Endometrial microvascular endothelial cells (primary cell): ENCODE measurements at regions not wholly inside any gene's neighbourhood (a gene's known extent, or its start where the extent isn't known, plus 50 kb on each side); places are given as distances from the start of the nearest gene placed in this dataset.
"Not testable (repeated sequence)": the region's sequence is repeated elsewhere in the genome, so short reads cannot be mapped to it uniquely, and the experiment has no call there.

Experiments
- in situ Hi-C: cut with HindIII; loops from 2 replicates; pipeline ENCODE4 v1.10.0; 2017; ENCODE audit warnings: low sequenced_read_pairs, low pct_unique_long_range_greater_than_20kb; ENCODE audit errors: inconsistent ontology term

DNA sequence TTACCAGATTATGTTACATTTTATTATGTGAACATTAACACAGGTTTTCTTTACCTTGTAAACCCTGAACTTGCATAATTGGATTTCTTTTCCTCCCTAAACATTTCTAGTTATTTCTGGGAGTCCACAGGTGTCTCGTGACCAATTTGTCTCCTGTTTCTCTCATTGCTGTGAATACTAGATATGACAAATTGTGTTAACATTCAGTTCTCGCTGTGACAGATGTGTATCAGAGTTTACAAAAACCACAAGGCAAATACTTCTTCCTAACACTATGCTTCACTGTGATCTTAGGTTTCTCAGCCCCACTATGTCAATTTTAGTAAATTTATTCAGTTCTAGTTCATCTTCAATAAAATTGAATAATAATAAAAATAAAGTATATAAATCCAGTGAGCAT lies 1554.9 kb downstream of the EFNB2 start:
- in situ Hi-C loops = no loop called here

DNA sequence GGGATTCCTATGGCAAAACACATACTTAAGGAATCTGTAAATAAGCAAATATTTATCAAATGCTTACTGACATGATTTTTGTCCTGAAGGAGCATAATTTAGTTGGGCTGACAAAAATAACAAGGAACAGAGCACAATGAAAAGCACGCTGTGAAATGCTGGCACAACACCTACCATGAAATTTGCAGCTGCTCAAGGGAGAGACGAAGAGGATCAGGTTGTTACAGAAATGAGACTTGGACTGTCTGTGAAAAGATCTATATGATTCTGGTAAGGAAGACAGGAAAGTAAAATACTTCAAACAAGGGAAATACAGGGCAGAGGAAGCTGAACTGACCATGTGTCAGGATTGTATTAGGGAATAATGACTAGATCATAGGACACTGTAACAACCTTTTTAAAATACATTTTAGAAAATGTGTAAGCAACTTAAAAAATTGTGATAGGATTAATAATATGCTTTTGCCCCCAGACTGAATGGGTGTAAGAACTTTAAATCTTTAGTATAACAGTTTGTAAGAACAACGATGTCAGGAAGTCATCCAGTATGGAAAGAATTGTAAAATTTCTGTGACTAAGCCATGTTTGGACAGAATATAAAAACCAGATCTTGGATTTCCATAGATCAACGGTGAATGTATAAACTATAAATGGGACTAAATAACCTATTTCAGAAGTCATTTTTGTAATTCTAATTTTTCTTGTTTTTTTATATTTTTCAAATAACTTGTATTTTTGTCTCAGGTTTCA lies 1556.0 kb downstream of the EFNB2 start:
- in situ Hi-C loops = no loop called here

DNA sequence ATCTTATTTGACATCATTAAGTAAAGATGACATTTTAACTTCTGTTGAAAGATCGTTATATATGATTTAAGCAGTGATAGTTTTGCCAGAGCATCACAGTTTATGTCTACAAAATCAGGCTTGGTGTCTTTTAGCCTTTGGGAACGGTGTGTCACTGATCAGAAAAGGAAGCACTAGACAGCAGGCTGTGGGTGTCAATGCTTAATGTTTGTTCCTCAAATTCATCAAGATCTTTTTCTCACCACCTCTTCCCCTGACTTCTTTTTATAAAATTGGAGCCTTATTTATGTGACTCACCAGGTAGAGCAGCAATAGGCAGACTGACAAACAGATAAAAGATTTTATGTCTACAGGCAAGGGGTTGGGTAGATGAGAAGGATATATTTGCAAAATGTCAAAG lies 1558.5 kb downstream of the EFNB2 start:
- in situ Hi-C loops = no loop called here

DNA sequence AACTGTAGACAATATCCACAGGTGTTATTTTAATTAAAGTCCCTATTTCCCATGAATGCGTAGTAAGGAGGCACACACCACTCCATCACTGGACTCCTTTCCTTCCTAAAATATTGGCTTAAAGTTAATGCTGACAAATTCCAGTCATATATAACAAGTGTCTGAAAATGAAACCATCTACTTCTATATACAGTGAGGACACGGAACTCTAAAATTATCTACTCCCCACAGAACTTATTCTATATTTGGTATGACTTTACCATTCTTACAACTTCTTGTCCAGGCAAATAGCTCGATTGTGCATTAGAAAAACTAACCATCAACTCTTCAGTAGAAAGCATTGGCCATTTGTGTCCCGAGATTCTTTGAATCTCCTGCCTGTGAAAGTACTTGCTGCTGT lies 1560.2 kb downstream of the EFNB2 start:
- in situ Hi-C loops = no loop called here

DNA sequence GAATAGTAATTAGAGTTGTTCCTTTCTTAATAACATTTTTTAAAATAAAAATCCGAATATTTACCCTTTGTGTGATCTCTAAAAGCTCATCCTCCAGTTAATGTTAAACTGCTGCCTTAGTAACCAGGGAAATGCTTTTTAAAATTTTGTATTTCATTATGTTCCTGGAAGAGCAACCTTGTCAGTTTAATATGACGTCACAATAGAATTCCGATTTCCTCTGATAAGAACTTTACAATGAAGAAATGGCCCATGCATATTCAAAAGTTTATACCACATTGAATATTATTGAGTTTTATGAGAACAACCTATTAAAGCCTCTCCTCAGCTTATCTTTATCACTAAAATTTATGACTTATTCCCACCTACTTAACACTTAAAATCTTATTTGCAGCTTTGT lies 1566.6 kb downstream of the EFNB2 start:
- in situ Hi-C loops = no loop called here

DNA sequence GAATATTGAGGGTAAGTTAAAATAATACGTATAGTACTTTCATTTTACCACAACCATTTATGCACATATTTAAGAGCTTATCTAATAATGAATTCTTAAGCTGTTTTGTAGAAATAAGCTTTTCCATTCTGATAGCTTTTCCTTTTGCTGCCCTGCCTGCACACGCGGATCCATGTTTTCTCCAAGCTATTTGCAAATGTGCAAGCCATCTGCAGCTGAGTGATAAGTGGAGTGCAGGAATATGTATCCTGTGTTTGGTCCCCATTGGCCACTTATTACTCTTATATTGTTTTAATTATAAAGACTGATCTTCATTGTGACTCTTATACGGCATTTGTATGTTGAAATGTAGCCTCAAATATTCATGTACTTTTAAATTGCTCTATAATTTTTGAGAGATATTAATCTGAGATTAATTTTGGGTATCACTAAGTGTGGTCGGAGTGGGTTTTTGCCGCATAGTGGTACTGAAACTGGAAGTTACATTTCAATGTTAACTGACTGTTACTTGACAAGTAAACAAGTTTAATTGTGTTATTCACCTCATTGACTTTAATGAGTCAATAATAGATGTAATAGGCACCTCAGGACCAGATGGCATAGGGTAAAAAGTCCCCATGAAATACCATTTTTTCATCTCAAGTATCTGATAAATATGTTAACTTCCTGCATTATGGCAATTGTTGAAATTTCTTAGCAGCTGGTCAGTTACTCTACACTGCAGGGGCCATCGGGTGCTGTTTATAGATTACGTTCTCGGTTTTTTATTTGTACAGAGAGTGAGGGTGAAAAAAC lies 1567.4 kb downstream of the EFNB2 start:
- in situ Hi-C loops = no loop called here

DNA sequence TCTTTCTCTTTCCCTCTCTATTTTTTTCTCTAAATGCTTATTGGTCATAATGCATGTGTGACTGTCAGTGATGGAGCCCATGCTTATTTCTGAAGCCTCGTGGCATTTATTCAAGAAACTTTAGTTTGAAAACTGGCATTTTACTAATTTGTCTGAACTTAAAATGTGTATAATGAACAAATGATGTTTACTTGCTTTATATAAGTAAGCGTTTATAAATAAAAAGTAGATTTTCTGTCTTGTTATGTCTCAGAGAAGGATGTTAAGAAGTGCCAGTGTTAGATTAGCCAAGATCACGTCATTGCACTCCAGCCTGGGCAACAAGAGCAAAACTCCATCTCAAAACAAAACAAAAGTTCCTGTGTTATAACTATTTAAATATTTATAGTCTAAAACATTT lies 1568.1 kb downstream of the EFNB2 start:
- in situ Hi-C loops = no loop called here

DNA sequence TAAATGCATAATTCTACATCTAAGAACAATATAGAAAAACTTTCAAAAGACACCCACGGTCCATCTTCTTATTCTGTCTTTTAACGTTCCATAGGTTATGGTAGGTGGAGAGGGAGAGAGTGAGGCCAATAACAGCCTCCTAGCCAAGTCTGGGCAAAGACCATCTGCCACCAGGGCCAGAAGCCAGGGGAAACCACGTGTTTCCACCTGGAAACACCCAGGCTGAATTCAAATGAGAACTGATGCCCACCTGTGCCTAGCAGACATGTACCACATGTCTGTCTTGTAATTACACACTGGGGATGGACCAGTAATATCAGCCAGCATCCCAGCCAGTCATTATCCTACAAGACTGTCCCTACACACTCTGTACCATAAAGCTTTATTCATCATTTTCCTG lies 1573.1 kb downstream of the EFNB2 start:
- in situ Hi-C loops = no loop called here

DNA sequence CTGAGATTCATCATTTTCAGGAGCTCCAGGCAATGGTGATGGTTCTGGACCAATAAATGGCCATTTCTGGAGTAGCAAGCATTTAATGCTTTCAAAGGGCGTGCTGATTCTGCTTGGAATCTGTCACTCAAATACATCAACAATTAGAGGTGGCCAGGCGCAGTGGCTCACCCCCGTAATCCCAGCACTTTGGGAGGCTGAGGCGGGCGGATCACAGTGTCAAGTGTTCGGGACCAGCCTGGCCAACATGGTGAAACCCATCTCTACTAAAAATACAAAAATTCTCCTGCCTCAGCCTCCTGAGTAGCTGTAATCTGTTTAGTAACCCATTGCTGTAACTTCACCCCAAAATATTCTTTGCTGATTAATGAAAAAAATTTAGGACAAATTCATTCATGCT lies 1574.2 kb downstream of the EFNB2 start:
- in situ Hi-C loops = no loop called here

DNA sequence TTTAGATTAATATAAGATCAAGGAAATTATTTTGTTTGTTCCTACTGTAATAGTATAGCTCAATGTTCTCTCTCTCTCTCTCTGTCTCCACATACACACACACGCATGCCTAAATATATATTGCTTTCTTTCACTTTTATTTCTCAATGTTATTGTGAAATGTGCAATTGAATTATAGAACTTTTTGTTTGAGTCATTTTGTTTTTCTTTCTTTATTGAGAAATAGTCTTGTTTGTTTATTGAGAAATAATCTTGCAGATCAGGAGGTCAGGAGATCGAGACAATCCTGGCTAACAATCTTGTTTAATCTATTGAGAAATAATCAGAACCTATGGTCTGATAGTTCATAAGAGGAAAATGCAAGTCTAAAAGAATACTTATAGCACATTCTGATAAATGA lies 1581.3 kb downstream of the EFNB2 start:
- in situ Hi-C loops = no loop called here

DNA sequence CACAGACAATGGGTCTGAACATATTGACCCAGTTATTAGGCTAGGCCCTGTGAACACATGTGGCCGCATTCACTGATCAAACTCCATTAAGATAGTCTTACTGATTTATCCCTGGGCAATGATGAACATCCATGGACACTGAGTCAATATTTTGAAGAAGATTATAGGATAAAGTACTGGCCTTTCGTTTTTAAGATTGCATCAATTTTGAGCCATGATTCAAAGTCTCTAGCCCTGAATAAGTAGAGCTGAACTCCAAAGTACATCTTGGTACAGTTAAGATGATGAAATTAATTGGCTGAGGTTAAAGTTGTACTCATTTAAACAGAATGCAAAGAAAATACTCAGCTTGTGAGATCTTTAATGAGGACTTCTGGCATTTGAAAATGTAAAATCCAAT lies 1581.9 kb downstream of the EFNB2 start:
- in situ Hi-C loops = no loop called here

DNA sequence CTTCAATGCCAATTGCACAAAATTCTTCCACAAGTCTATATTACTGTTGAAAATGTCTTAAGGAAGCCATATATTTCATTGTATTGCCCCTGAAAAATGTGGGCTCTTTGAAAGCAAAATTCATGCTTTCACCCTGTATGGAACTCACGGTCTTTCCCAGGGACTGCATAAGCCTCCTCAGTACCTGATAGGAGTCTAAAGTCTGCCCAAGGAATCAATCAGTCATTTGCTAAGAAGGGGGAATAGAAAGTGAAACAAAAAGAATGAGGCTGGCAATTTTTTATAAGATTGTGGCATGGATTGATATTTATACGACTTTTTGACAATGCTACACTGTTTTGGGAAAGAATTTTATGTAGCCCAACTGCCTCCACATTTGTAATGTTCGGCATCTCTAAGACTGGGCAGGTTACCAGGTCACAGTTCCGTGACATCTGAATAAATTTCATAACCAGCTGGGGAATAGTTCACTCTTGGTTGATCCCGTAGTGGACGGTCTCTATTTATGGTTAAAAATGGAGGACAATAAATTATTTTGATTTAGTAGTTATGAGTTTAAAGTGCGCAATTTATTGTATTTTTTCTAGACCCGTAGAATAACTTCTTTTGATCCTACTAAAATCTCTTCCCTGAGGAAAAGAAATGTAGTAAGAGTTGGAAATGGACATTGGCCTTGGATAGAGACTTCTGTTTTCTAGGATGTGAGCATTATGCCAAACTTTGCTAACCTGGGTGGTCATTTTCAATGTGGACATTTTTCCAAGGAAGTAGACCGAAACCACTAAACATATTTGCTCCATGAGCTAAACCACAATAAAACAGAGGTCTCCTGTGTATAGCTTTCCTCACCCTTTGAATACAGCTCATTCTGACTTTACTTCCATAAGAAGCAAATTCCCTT lies 1585.4 kb downstream of the EFNB2 start:
- in situ Hi-C loops = no loop called here

DNA sequence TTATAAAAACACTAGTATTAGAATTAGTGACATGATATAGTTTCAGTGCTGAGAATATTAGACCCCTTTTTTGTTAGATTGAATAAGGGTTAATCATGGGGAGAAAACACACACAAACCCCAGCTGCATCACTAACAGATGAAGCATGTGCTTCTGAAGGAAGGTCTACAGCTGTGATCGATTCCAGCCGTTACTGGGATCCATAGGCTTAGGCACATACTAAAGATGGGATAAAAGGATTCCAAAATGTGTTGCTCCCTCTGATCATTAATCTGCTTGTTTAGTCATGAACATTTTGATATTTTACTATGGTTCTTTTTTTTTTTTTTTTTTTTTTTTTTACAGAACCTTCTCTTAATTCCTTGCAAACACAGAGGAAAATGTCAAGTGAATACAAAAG lies 1591.3 kb downstream of the EFNB2 start:
- in situ Hi-C loops = no loop called here

DNA sequence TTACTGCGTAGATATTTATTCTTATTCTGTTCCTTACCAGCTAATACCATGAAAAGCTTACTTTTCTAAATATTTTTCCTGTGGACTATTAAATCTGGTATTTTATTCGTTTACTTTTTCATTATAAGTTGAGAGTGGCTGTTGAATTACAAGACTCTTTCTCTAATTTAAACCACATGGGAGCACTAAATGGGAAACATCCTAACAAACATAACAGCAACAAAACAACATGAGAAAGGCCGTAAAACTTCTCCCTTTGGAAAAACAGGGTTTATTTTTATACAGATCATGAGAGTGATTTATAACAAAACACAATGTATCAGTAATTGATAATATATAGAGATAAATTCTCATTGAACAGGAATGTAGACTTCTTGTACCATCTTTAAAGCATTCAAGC lies 1592.1 kb downstream of the EFNB2 start:
- in situ Hi-C loops = no loop called here

DNA sequence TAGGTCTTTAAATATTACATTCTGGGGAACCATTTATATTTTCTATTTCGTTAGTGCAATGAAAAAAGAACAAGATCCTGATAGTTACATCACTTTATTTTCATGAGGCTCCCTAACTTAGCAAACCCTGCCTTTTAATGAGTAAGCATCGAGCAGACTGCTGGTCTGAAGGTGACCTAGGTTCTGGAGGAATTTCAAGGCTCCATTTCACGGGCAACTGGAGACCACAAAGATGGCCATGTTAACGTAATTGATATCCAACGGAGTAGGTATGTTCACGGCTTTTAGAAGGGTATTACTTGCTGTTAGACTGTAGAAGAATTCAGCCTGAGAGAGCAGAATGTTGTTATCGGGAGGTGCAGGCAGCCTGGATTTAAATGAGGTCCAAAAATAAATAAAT lies 1597.6 kb downstream of the EFNB2 start:
- in situ Hi-C loops = no loop called here

DNA sequence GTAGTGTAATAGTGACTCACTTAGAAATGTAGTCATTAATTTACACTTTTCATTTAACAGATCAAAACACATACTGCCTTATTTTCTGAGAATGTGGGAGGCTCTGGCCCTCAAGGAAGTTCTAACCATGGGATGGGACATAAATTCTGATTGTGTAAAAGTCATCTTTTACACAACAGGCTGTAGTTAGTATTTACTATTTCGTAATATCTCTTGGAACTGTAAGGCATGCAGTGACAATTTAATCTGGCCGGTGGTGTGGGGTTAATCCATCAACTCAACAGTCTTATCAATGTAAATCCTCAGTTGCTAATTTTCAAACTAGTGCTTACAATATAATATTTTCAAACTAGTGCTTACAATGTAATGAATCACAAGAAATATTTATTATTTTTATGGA lies 1599.2 kb downstream of the EFNB2 start:
- in situ Hi-C loops = no loop called here

DNA sequence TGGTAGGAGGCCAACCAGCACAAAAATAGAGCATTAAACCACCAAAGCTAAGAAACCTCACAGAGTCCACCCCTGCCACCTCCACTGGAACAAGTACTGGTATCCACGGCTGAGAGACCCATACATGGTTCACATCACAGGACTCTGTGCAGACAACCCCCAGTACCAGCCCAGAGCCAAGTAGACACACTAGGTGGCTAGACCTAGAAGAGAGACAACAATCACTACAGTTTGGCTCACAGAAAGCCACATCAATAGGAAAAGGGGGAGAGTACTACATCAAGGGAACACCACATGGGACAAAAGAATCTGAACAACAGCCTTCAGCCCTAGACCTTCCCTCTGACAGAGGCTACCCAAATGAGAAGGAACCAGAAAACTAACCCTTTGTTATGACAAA lies 1614.9 kb downstream of the EFNB2 start:
- in situ Hi-C loops = not testable (repeated sequence)

DNA sequence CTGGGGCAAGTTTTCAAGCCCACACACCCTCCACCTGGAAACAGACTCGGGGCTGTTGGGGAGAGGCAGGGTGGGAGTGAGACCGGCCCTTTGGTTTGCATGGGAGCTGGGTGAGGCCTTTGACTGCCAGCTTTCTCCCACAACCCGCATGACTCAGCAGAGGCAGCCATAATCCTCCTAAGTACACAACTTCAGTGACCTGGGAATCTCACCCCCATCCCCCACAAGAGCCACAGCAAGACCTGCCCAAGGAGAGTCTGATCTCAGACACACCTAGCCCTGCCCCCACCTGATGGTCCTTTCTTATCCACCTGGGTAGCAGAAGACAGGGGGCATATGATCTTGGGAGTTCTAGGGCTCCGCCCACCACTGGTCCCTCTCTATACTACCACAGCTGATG lies 1615.4 kb downstream of the EFNB2 start:
- in situ Hi-C loops = no loop called here

DNA sequence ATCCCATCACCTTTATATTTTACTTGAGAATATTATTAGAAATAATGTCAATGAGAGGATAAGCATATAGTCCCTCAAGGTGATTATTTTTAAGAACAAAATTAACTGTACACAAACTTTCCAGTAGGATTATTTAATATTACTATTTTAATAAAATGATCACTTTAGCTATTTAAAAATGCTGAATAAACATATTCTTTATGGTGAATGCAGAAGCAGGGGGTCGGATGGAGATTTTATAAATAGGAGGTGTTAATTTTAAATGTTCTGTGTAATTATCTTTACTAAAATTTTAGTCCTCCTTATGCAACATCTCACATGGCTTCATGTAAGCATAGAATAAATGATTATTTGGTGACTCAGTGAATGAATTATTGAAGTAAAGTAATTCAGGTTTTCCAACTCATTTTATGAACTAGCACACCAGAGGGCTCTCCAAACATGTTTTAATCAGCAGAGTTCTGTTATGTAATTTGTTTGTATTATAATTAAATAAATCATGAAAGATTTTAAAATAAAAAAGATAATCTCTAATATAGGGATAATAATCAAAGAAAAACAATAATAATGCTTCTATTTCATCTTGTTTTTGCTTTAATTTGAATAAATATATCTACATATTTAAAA lies 1635.2 kb downstream of the EFNB2 start:
- in situ Hi-C loops = no loop called here
